ENCODE measurements at regions not wholly inside any gene's neighbourhood (a gene's known extent, or its start where the extent isn't known, plus 50 kb on each side); places are given as distances from the start of the nearest gene placed in this dataset.

DNA sequence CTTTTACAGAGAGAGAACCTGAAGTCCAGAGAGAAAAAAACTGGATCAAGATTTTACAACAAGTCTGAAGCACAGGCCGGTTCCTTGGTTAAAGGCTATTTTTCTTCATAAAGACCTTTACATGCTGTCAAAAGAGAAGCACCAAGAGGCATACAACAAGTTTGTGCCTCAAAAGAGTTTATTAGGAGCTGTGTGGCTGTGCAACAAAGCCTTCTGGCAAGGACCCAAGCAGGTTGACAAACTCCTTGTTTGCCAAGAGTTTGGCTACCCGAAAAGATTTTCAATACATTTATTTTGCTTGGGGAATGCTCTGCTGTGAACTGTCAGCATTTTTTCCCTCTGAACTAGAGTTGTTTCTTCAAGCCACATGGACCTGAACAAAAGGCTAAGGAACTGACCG lies 202.9 kb upstream of the RAD23B start:
- TF ChIP-seq, protein P1, sequence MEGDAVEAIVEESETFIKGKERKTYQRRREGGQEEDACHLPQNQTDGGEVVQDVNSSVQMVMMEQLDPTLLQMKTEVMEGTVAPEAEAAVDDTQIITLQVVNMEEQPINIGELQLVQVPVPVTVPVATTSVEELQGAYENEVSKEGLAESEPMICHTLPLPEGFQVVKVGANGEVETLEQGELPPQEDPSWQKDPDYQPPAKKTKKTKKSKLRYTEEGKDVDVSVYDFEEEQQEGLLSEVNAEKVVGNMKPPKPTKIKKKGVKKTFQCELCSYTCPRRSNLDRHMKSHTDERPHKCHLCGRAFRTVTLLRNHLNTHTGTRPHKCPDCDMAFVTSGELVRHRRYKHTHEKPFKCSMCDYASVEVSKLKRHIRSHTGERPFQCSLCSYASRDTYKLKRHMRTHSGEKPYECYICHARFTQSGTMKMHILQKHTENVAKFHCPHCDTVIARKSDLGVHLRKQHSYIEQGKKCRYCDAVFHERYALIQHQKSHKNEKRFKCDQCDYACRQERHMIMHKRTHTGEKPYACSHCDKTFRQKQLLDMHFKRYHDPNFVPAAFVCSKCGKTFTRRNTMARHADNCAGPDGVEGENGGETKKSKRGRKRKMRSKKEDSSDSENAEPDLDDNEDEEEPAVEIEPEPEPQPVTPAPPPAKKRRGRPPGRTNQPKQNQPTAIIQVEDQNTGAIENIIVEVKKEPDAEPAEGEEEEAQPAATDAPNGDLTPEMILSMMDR (IDR thresholded peaks at IDR 0.05), result no peak
- no peak for TF ChIP-seq POLR2A (IDR thresholded peaks at IDR 0.05)
